HG03571 (cell line): ENCODE measurements at regions not wholly inside any gene's neighbourhood (a gene's known extent, or its start where the extent isn't known, plus 50 kb on each side); places are given as distances from the start of the nearest gene placed in this dataset.
"Not testable (repeated sequence)": the region's sequence is repeated elsewhere in the genome, so short reads cannot be mapped to it uniquely, and the experiment has no call there.

Experiments used
- ATAC-seq: cut with Tn5 transposase; IDR thresholded peaks from one replicate; pipeline ENCODE4 v1.9.1; 2021; ENCODE audit not compliant: unreplicated experiment

DNA sequence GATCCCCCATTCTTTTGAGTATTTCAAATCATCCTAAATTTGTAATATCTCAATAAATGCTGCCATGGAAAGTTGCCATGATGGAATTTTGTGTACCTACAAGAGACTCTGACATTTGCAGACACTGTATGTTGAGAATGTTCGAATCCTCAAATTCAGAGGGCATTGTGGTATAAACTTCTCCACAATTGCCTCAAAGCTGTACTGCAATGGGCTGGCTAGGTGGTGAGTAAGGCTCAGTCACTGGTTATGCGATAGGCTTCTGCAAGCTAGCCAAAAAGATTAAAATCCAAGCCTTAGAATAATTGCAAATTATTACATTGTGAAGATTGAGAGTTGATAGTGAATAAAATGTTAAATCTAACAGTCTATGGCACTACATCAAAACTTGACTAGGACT is 130.2 kb upstream of the CEP162 start:
- no peak for ATAC-seq

DNA sequence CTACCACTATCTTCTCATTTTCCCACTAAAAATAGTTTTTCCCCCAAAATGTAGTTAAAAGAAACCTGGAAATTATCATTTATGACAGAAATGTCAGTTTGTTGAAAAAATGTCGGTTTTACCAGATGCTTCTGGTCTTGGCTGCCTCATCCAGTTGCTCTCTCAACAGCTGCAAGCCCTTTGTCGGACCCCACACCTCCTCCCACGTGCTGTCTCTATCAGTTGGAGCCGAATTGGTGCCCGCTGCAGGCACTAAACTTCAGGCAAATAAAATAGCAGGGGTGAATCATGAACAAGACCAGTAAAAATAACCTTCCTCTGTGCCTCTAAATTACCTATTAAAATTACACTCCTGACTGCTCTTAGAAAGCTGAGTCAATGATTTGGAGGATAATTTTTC is 129.5 kb upstream of the CEP162 start:
- no peak for ATAC-seq

DNA sequence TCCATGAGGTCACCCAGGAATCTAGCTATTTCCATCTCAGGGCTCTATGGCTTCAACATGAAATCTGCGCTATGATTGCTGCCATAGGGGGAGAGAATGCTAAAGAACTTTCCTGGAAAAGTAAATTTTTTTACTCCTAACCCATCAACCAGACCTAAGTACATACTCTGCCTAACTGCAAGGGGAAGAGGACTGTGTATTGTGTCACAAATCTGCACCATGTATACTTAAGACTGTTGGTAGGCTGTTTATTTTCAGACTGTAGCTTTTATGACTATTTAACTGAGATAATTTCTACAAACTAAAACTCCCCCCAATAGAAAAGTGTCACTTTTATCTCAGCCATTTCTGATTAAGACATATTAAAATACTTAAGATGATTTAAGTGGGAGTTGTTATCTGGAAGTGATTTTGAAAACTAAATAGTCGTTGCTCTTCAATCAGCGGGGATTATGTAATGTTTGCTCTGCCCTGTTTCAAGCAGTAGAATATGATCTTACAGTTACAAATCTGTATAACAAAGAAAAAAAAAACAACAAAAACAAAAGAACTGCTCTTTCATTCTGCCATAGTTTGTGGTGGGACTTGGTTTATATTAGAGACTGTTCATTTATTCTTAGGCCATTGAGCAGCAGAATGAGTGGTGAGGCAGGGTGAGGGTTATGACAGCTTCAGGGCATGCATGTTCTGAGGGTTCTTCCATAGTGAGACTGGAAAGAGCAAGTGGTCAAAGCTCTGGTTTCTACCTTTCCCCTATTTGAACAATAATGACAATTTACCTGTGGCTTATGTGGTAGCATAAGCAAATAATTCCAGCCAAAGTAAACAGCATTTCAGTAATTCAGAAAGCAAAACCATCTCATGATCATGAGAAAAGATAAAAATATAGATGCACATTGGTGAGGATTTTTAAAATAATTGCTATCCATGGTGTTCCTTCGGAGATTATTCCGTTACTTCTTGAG is 126.3 kb upstream of the CEP162 start:
- no peak for ATAC-seq

DNA sequence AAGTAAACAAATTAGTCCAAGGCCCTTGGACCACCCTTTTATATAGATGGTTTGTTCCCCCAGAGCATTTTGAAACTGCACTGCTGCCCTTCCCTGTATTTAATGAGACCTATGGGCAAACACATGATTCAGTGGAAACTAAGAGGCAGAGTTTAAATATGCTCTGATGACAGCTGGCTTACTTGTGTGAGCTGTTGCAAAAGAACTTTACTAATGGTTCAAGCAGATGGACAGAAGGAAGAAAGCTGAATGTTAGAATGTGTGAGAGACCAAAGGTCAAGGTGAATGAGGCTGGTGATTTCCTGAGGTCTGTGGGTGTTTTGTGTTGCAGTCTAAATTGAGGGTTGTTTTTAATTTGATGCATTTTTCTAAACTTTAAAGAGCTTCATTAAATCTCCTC is 123.0 kb upstream of the CEP162 start:
- ATAC-seq = no peak

DNA sequence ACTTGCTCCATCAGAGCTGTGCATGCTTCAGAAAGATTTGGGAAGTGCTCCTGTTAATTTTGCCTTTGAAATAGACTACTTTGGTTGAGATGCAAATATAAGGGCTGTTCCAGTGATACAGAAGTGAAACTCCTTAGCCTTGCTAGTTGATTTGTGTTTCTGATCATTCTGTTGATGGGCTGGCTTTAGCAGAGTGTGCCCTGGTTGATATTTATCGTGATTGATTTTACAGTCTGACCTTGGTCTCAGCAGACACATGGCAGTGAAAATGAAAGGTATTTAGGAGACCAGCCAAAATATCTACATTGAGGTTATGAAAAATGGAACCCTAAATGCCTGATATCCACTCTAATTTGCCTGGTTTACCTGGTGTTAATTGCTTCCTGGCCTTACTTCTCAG is 122.1 kb upstream of the CEP162 start:
- ATAC-seq = no peak

DNA sequence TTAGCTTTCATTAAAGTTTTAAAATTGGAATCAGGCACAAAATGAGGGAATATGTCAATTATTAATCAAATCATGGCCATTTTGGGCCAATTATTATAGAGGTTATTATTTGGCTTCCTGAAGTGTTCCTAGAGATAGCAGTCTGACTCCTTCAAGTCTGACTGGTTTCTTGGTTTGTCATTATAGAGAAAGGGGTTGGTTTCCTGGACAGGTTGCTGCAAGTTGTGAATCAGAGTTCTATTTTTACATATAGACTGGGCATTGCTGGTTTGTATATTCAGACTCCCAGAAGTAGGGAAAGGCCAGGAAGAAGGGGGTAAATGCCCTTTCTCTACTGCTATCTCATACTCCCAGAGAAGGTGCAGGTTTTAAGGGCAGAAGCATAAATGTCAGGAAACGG is 121.4 kb upstream of the CEP162 start:
- ATAC-seq = no peak

DNA sequence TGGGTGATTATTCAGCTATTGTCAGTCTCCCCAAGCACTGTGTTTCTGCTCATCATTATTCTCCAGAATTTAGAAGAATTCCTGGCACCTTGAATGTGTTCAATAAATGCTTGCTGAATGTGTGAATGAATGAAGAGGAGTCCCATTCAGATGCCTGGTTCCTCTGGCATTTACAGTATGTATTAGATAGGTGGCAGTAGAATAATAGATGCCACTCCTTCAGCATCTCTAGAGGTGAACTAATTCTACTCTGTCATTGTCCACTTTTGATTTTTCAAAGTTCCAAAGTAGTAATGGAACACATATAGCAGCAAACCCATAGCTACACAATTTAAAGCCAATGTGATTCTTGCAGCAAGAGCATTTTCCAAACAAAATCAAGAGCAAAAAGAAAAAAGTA is 118.9 kb upstream of the CEP162 start:
- ATAC-seq = no peak

DNA sequence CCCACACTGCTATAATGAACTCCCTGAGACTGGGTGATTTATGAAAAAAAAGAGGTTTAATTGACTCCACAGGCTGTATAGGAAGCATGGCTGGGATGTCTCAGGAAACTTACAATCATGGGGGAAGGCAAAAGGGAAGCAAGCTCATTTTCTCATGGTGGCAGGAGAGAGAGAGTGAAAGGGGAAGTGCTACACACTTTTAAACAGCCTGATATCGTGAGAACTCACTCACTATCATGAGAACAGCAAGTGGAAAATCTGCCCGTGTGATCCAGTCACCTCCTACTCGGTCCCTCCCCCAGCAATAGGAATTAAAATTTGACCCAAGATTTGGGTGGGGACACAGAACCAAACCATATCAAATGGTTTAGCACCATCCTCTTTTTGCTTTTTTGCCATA is 116.6 kb upstream of the CEP162 start:
- no peak for ATAC-seq

DNA sequence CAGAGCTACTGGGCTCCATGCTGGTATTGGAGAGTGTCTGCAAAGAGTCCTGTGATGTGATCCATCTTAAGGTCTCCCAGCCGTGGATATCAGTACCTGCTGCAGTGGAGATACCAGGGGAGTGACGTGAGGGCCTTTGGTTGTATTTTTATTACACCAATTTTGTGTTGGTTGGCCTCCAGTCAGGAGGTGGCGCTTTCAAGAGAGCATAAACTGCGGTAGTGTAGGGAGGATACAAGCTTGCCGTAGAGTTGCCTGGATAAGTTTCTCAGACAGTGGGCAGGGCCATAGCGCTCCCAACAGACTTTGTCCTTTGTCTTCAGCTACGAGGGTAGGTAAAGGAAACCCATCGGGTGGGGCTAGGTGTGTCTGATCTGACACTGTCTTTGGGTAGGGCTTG is 113.0 kb upstream of the CEP162 start:
- ATAC-seq = no peak

DNA sequence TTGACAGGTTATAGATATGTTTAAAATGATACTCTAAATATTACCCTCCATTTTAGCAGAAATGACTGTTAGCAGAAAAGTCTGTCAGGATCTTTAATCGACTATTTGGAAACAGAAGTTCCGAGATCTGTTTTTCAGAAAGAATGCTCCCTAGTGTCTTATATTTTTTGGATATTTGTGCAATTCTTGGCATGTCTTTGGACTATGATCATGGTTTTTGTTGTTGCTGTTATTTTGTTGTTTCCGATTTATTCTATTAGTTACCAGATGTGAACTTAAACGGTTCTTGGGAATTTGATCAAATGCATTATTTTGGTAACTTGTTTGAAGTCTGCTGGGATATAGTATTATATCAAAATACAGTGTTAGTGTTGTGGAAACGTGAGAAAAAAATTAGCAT is 106.4 kb upstream of the CEP162 start:
- ATAC-seq = no peak

DNA sequence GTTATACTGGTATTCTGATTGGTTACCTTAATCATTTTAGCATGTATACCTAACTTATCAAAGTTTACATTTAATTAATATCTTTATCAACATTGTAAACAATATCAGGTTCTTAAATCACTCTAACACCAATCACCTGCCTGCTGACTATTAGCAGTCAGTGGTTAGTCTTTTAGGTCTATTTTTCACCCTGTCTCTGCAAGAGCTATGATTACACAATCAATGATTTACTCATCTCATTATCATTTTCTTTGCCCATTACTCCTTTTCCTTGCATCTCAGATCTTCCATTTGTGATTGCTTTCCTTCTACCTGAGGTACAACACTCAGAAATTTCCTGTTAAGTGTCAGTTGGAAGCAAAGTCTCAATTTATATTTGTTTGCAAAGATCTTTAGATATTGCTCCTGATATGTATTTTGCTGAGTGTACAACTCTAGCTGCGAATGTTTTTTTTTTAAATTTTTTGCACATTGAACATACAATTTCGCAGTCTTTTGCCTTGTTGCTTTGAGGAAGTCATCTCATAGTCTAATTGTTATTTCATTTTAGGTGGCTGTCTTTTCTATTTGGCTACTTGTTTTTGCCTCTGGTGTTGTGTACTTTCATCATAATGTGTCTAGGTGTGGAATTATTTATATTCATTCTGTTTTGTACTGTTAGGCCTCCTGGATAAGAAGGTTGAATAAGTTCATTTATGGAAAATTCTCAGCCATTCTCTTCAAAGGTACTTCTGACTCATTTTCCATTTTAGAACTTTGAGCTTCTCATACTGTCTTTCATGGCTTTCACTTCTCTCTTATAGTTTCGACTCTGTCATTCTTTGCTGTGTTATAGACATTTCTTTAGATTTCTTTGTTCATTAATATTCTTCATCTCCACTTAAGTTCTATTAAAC is 104.9 kb upstream of the CEP162 start:
- peak; percentile 91 for ATAC-seq

DNA sequence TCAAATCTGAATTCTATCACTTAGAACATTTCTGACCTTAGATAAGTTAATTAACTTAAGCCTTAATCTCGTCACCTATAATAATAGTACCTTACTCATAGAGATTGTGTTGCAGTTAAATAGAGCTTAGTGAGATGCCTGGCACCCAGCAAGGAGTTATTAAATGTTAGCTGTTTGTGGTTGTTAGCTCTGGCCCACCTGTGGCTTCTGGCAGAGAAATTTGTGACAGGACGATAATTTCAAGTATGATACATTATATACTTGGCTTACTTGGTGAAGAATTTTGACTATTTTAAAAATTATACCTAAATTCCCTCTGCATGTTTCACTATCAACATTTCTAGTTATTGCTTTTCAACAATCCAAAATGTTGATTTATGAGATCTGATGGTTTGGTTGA is 102.9 kb upstream of the CEP162 start:
- ATAC-seq = no peak

DNA sequence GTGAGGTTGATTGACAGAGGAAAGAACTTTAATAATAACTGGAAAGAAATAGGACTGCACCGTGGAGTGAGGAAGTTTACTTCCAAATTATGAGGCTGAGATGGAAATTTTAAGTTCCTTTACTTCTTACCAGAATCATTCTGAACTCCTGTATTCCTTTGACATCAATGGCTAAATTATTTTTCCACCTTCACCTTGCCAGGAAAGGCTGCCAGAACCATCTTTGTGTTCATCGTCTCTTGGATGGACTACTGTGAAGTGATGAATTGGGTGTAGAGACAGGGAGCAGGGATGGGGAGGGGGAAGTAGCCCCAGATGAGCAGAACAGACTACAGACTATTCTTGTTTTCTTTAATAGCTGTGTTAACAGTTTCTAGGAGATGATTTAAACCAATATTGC is 102.1 kb upstream of the CEP162 start:
- ATAC-seq = no peak

DNA sequence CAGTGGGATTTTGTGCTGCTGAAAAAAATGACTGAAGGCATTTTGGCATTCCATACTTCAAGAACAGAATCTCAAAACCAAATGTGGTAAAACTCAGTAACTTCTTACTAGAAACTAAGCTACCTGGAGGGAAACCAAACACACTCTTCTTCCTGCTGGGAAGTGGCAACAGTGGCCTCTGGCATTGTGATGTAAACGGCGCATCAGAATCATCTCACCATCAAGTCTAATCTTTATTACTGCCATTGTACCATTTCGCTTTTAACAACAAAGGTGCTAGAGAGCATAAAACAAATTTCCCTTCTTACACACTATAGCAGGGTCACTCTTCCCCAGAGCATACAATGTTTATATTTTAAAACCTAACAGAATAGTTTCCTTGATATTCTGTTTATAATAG is 101.6 kb upstream of the CEP162 start:
- no peak for ATAC-seq

DNA sequence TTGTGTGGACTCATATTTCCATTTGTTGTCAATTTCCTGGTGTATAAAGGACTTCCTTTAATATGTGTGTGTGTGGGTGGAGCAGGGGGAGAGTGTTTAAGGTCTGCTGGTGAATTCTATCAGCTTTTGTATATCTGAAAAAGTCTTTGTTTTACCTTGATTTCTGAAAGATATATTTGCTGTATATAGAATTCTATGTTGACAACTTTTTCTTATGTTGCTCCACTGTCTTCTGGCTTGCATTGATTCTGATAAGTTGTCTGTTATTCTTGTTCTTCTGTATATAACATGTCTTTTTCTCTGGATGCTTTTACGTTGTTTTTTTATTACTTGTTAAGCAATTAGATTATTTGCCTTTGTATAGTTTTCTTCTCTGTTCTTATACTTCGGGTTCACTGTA is 90.0 kb upstream of the CEP162 start:
- no peak for ATAC-seq

DNA sequence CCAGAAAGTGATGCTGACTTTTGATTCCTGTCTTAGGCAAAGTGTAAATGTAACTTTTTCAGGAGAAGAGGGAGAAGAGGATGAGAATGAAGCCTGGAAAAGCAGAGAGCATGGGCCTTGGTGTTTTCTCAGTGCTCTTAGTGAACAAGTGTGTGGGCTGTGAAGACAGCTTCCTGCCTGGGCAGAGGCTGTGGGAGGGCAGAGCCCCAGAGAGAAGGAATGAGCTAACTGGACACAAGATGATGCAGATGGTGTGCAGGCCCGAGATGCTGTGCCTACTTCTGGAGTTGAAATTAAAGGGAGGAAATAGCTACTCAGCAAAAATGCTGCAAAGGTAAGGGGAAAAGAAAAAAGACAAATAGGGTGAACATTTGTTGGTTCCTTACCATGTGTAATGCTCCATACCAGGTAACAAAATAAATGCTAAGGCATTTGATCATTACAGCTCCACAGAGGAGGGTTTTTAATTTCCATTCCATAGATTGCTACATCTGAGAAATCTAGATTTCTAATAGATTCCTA is 87.0 kb upstream of the CEP162 start:
- no peak for ATAC-seq

DNA sequence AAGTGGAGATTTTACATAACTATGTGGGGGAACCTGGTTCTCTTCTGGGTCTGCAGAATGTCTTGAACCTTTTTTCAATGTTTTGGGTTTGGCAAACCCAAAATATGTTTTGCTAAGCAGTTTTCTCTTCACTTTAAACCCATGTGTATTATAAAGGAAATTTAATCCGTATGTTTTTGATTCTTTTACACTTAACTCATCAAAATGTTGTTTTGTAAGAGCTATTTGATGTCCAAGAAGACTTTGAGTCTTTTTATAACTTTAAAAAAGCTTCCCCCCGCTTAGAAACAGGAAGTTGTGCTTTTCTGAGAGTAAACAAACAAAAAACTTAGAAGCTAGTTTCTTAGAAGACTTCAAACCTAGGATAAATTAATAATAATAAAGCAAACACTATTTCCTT is 81.9 kb upstream of the CEP162 start:
- no peak for ATAC-seq

DNA sequence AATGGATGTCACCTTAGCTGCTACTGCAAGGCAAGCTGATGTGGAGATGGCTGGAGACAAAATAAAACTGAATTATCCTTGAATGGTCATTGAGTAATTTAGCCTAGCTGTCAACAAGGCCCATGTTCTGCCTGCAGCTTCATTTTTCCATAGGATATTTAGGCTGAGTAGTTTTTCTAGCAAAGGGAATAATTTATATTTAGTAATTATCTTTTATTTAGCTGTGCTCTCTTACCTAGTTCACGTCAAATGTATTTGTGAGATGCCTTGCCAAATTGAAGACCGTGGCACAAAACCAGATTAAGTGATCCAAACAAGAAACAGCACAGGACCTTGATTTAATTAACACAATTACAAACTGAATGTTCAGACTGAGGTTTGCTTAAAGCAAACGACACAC is 77.4 kb upstream of the CEP162 start:
- no peak for ATAC-seq

DNA sequence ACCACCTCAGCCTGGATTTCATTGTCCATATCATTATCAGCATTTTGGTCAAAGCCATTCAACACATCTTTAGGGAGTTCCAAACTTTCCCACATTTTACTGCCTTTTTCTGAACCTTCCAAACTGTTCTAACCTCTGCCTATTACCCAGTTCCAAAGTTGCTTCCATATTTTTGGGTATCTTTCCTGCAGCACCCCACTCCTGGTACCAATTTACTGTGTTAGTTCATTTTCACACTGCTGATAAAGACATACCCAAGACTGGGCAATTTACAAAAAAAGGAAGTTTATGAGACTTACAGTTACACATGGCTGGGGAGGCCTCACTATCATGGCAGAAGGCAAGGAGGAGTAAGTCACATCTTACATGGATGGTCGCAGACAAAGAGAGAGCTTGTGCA is 63.6 kb upstream of the CEP162 start:
- ATAC-seq = not testable (repeated sequence)

DNA sequence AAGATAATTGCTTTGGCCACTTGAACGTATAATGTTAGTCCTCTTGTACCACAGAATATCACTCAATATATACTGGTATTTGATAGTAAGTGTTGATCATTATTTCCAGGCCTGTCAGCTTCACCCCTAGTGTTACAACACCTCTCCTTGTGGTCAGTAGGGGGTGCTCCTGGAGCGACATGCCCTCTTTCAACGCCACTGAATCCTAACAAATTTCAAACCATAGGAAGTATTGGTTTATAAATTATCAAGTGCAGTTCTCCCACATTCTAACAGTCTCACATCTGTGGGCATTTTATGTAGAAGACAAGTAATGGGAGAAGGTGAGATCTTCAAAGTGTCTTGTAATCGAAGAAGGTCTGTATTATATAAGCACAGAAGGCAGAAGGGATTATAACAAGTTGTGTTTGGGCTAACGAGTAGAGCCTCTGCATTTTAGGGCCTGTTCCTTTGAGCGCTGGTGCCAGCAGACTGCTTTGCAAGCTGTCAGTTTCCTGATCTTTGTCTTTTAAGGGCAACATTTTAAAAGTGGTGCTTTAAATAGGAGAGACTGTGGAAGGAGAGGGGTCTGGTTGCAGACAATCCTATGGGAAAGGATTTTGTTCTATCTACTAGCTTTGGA is 57.1 kb upstream of the CEP162 start:
- no peak for ATAC-seq

DNA sequence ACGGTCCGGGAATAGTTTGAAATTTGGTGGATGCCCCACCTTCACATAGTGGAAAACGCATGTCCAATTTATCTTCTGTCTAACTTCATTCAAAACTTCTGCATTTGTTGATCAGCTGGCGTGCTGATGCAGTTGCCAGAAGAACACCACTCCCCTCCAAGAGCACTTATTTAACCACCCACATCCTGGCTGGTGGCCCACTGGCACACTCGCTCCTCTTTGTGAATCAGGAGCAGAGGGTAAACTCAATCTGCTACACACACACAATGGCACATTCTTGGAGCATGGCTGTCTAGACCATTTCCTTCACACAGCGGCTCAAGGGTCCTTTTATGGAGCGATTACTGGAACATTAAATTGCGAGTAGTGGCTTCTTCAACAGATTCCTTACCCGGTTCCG is 55.1 kb upstream of the CEP162 start:
- no peak for ATAC-seq
